Retinal pigment epithelial cell (primary cell): ENCODE measurements at regions not wholly inside any gene's neighbourhood (a gene's known extent, or its start where the extent isn't known, plus 50 kb on each side); places are given as distances from the start of the nearest gene placed in this dataset.
"Not testable (repeated sequence)": the region's sequence is repeated elsewhere in the genome, so short reads cannot be mapped to it uniquely, and the experiment has no call there.

Experiments used
- DNase-seq: peaks from one replicate; pipeline ENCODE4 v3.0.0-alpha.2; 2010; ENCODE audit warnings: low read depth
- H3K4me3 ChIP-seq: 2 replicates; pipeline ENCODE4 v1.5.1; 2011; ENCODE audit warnings: mild to moderate bottlenecking, low read length, control low read depth, moderate library complexity
- TF ChIP-seq, protein P1 (sequence below): conservative IDR thresholded peaks from 2 replicates; pipeline ENCODE4 v1.5.1; 2011; ENCODE audit warnings: low read depth, low read length, control low read depth, inconsistent platforms

DNA sequence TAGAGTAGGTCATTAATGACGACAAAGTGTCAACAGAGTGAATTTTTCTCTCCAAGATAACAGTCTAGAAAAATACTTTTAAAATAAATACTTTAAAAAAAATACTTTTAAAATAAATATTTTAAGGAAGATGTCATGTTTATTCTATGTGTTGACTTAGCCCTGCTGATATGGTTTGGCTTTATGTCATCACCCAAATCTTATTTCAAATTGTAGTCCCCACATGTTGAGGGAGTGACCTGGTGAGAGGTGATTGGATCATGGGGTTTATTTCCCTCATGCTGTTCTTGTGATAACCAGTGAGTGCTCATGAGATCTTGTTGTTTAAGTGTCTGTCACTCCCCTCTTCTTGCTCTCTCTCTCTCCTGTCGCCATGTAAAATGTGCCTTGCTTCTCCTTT lies 754.9 kb upstream of the SLIT2 start:
- H3K4me3 ChIP-seq = no peak overlapping the region
- TF ChIP-seq, protein P1, sequence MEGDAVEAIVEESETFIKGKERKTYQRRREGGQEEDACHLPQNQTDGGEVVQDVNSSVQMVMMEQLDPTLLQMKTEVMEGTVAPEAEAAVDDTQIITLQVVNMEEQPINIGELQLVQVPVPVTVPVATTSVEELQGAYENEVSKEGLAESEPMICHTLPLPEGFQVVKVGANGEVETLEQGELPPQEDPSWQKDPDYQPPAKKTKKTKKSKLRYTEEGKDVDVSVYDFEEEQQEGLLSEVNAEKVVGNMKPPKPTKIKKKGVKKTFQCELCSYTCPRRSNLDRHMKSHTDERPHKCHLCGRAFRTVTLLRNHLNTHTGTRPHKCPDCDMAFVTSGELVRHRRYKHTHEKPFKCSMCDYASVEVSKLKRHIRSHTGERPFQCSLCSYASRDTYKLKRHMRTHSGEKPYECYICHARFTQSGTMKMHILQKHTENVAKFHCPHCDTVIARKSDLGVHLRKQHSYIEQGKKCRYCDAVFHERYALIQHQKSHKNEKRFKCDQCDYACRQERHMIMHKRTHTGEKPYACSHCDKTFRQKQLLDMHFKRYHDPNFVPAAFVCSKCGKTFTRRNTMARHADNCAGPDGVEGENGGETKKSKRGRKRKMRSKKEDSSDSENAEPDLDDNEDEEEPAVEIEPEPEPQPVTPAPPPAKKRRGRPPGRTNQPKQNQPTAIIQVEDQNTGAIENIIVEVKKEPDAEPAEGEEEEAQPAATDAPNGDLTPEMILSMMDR = no peak
- no peak for DNase-seq

GRCh38 chr4:19494961-19495360 lies 756.7 kb upstream of the SLIT2 start:
- H3K4me3 ChIP-seq = no peak overlapping the region
- no peak for DNase-seq
- TF ChIP-seq, protein P1 = no peak

DNA sequence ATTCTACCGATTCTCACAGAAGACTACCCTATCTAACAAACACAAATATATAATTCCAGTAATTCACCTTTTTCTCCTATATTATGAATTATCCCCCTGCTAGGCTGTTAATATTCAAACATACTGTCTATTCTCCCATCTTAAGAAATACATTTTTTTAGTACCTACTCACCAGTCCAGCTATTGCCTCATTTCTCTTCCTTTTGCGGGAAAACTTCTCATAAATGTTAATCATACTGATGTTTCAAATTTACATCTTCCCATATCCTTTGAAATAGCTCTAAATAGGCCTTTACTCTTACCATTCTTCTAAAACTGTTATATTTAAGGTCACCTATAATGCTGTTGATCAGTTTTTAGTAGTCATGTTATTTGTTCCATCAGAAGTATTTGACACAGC lies 759.1 kb upstream of the SLIT2 start:
- H3K4me3 ChIP-seq = no peak overlapping the region
- TF ChIP-seq, protein P1 = no peak
- DNase-seq = no peak

GRCh38 chr4:19486400-19486799 lies 765.3 kb upstream of the SLIT2 start:
- no peak overlapping the region for H3K4me3 ChIP-seq
- TF ChIP-seq, protein P1 = peak; percentile 55
- no peak for DNase-seq

GRCh38 chr4:19478791-19479190 lies 772.9 kb upstream of the SLIT2 start:
- H3K4me3 ChIP-seq = no peak overlapping the region
- no peak for DNase-seq
- TF ChIP-seq, protein P1 = no peak

GRCh38 chr4:19473569-19473968 lies 778.1 kb upstream of the SLIT2 start:
- H3K4me3 ChIP-seq = no peak overlapping the region
- no peak for DNase-seq
- TF ChIP-seq, protein P1 = no peak

DNA sequence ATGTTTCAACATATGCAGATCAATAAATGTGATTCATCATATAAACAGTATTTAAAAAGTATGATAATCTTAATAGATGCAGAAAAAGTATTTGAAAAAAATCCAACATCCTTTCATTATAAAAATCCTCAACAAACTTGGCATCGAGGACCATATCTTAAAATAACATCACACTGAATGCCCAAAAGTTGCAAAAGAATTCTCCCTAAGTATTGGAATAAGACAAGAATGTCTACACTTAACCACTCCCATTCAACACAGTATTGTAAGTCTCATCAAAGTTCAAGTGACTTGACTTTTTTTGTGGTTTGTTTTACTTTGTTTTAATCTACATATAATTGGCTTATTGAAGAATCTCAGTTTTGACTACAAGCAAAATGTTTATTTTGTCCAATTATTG lies 779.0 kb upstream of the SLIT2 start:
- H3K4me3 ChIP-seq = no peak overlapping the region
- TF ChIP-seq, protein P1 = no peak
- DNase-seq = no peak

DNA sequence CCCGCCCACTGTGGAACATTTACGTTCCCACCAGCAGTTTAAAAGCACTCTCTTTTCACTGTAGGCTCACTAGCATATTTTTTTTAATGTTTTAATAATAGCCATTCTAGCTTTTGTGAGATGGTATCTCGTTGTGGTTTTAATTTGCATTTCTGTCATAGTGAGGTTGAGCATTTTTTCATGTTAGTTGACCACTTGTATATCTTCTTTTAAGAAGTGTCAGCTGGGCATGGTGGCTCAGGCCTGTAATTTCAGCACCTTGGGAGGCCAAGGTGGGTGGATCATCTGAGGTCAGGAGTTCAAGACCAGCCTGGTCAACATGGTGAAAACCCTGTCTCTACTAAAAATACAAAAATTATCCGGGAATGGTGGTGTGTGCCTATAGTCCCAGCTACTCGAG lies 781.7 kb upstream of the SLIT2 start:
- not testable (repeated sequence) for H3K4me3 ChIP-seq, DNase-seq
